Suppressor macrophage treated with lipopolysaccharide for 4 hours (primary cell): ENCODE measurements at regions not wholly inside any gene's neighbourhood (a gene's known extent, or its start where the extent isn't known, plus 50 kb on each side); places are given as distances from the start of the nearest gene placed in this dataset.

Source experiments
- DNase-seq: peaks from one replicate; pipeline ENCODE4 v3.0.0-alpha.2; 2020

GRCh38 chr11:119876841-119877240 is 147.8 kb upstream of the NECTIN1 start:
- no peak for DNase-seq

- DNase-seq: no peak
Observed at GRCh38 chr11:119875841-119876600, 147.0 kb upstream of the NECTIN1 start.

GRCh38 chr11:119874660-119875238 is 145.7 kb upstream of the NECTIN1 start:
- no peak for DNase-seq

- DNase-seq: no peak
Observed at GRCh38 chr11:119873761-119874421, 144.9 kb upstream of the NECTIN1 start.

GRCh38 chr11:119872611-119873310 is 143.8 kb upstream of the NECTIN1 start:
- no peak for DNase-seq

GRCh38 chr11:119865661-119866156 is 136.7 kb upstream of the NECTIN1 start:
- DNase-seq: no peak

- no peak for DNase-seq
Observed at GRCh38 chr11:119864836-119865235, 135.8 kb upstream of the NECTIN1 start.

GRCh38 chr11:119863851-119864601 is 135.0 kb upstream of the NECTIN1 start:
- no peak for DNase-seq

- no peak for DNase-seq
Observed at GRCh38 chr11:119863236-119863635, 134.2 kb upstream of the NECTIN1 start.

GRCh38 chr11:119861160-119861559 is 132.2 kb upstream of the NECTIN1 start:
- no peak for DNase-seq

- DNase-seq: no peak
Observed at GRCh38 chr11:119860561-119861094, 131.6 kb upstream of the NECTIN1 start.

- DNase-seq: no peak
Observed at GRCh38 chr11:119859684-119860083, 130.7 kb upstream of the NECTIN1 start.

- DNase-seq: no peak
Observed at GRCh38 chr11:119858288-119858687, 129.3 kb upstream of the NECTIN1 start.

GRCh38 chr11:119856681-119857485 is 127.9 kb upstream of the NECTIN1 start:
- DNase-seq: no peak

- DNase-seq: no peak
Observed at GRCh38 chr11:119855066-119855465, 126.1 kb upstream of the NECTIN1 start.

GRCh38 chr11:119854521-119854920 is 125.5 kb upstream of the NECTIN1 start:
- DNase-seq: no peak

GRCh38 chr11:119853581-119854360 is 124.8 kb upstream of the NECTIN1 start:
- no peak for DNase-seq

GRCh38 chr11:119852741-119853140 is 123.7 kb upstream of the NECTIN1 start:
- DNase-seq: no peak

- DNase-seq: no peak
Observed at GRCh38 chr11:119850822-119851409, 121.9 kb upstream of the NECTIN1 start.

- no peak for DNase-seq
Observed at GRCh38 chr11:119849872-119850271, 120.9 kb upstream of the NECTIN1 start.
